GM21447 (cell line): ENCODE measurements at regions not wholly inside any gene's neighbourhood (a gene's known extent, or its start where the extent isn't known, plus 50 kb on each side); places are given as distances from the start of the nearest gene placed in this dataset.
"Not testable (repeated sequence)": the region's sequence is repeated elsewhere in the genome, so short reads cannot be mapped to it uniquely, and the experiment has no call there.

Experiments
- ATAC-seq: cut with Tn5 transposase; IDR thresholded peaks from one replicate; pipeline ENCODE4 v1.9.1; 2021; ENCODE audit not compliant: unreplicated experiment

GRCh38 chr14:25440382-25440781, 390.4 kb upstream of the STXBP6 start:
- ATAC-seq = not testable (repeated sequence)

GRCh38 chr14:25436906-25437305, 387.0 kb upstream of the STXBP6 start:
- ATAC-seq = no peak

GRCh38 chr14:25436288-25436875, 386.4 kb upstream of the STXBP6 start:
- no peak for ATAC-seq

GRCh38 chr14:25431211-25432076, 381.5 kb upstream of the STXBP6 start:
- no peak for ATAC-seq

GRCh38 chr14:25430808-25431207, 380.9 kb upstream of the STXBP6 start:
- ATAC-seq = no peak

- no peak for ATAC-seq
Measured at GRCh38 chr14:25412998-25413397, 363.1 kb upstream of the STXBP6 start.

GRCh38 chr14:25411781-25412757, 362.1 kb upstream of the STXBP6 start:
- ATAC-seq = no peak

- ATAC-seq = no peak
Measured at GRCh38 chr14:25406818-25407217, 356.9 kb upstream of the STXBP6 start.

GRCh38 chr14:25400607-25401206, 350.8 kb upstream of the STXBP6 start:
- peak; percentile 67 for ATAC-seq

GRCh38 chr14:25396128-25396527, 346.2 kb upstream of the STXBP6 start:
- ATAC-seq = no peak

- no peak for ATAC-seq
Measured at GRCh38 chr14:25394791-25395391, 344.9 kb upstream of the STXBP6 start.

GRCh38 chr14:25394356-25394755, 344.4 kb upstream of the STXBP6 start:
- no peak for ATAC-seq

- ATAC-seq = no peak
Measured at GRCh38 chr14:25389948-25390347, 340.0 kb upstream of the STXBP6 start.

GRCh38 chr14:25381498-25381897, 331.6 kb upstream of the STXBP6 start:
- no peak for ATAC-seq

GRCh38 chr14:25375639-25376038, 325.7 kb upstream of the STXBP6 start:
- ATAC-seq = no peak

GRCh38 chr14:25371068-25371467, 321.1 kb upstream of the STXBP6 start:
- no peak for ATAC-seq

- not testable (repeated sequence) for ATAC-seq
Measured at GRCh38 chr14:25370057-25370456, 320.1 kb upstream of the STXBP6 start.

GRCh38 chr14:25358330-25358729, 308.4 kb upstream of the STXBP6 start:
- ATAC-seq = no peak

- no peak for ATAC-seq
Measured at GRCh38 chr14:25351269-25351668, 301.3 kb upstream of the STXBP6 start.

- ATAC-seq = no peak
Measured at GRCh38 chr14:25350802-25351201, 300.9 kb upstream of the STXBP6 start.

- no peak for ATAC-seq
Measured at GRCh38 chr14:25350021-25350420, 300.1 kb upstream of the STXBP6 start.
